GM12878 (cell line): ENCODE measurements at regions not wholly inside any gene's neighbourhood (a gene's known extent, or its start where the extent isn't known, plus 50 kb on each side); places are given as distances from the start of the nearest gene placed in this dataset.

Experiments
- EP300 ChIP-seq, 2 experiments: fragments of 150-350 bp in 1 of 2; IDR thresholded peaks; 2 replicates each; pipeline ENCODE4 v1.6.1; 2011 to 2012; ENCODE audit warnings: low read depth in 2 of 2, low read length in 2 of 2, borderline replicate concordance in 1 of 2, improper control_type of control experiment in 1 of 2, inconsistent platforms in 1 of 2; ENCODE audit not compliant: control insufficient read depth in 1 of 2
- EZH2 ChIP-seq: IDR thresholded peaks from 2 replicates; pipeline ENCODE4 v1.6.1; 2012; ENCODE audit warnings: low read depth, mild to moderate bottlenecking, control low read depth, inconsistent platforms, low read length, borderline replicate concordance; ENCODE audit not compliant: control insufficient read depth
- HDAC6 ChIP-seq: fragments of 200-600 bp; sonication (generic); IDR thresholded peaks from one replicate; pipeline ENCODE4 v1.8.0; 2017; ENCODE audit warnings: antibody characterized with exemption; ENCODE audit not compliant: unreplicated experiment
- NBN ChIP-seq: fragments of 450-650 bp; IDR thresholded peaks from 2 replicates; pipeline ENCODE4 v1.6.1; 2016
- YBX1 ChIP-seq: fragments of 450-650 bp; IDR thresholded peaks from 2 replicates; pipeline ENCODE4 v1.6.1; 2016; ENCODE audit warnings: antibody characterized with exemption
- ZBED1 ChIP-seq: IDR thresholded peaks from 2 replicates; pipeline ENCODE4 v1.6.1; 2016; ENCODE audit warnings: borderline replicate concordance
- ZNF274 ChIP-seq: IDR thresholded peaks from one replicate; pipeline ENCODE4 v1.8.0; 2011; ENCODE audit not compliant: insufficient read length, insufficient read depth
- TF ChIP-seq, protein P1 (sequence below), 3 experiments: IDR thresholded peaks in 2 of 3; conservative IDR thresholded peaks in 1 of 3; 2 replicates each; pipeline ENCODE4 v1.5.1; 2011; ENCODE audit warnings: low read depth in 3 of 3, low read length in 3 of 3, mild to moderate bottlenecking in 3 of 3, control low read depth in 2 of 3, moderate library complexity in 2 of 3, inconsistent platforms in 1 of 3, mixed read lengths in 1 of 3; ENCODE audit not compliant: control insufficient read depth in 2 of 3, insufficient read depth in 1 of 3; ENCODE audit errors: extremely low read depth in 1 of 3
- TF ChIP-seq, protein P2 (sequence below): fragments of 450-650 bp; IDR thresholded peaks from 2 replicates; pipeline ENCODE4 v1.6.1; 2016; ENCODE audit warnings: mild to moderate bottlenecking

DNA sequence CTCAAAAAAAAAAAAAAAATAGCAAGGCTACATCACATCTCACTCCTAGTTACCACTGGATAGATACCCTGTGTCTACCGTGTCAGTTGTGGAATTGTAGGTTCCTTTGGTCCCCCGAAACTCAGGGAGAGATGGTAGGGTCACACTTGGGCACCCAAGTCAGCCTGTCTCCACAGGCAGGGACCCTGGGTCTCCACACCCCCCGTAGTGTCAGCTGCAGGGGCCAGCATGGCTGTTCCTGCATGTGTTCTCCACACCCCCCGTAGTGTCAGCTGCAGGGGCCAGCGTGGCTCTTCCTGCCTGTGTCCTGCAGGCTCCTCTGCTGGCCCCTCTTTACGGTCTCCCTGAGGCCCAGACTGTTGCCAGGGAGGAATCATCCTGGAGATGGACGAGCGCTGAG, 282.1 kb downstream of the BRD1 start:
- TF ChIP-seq EP300 (IDR thresholded peaks at IDR 0.05; ENCODE audit: borderline replicate concordance in 1 of 2, control insufficient read depth in 1 of 2, low read depth in 2 of 2, low read length in 2 of 2) (no peak), YBX1 (no peak), ZNF274 (no peak), HDAC6 (no peak), EZH2 (no peak), ZBED1 (no peak), NBN (no peak)
- TF ChIP-seq, protein P1, sequence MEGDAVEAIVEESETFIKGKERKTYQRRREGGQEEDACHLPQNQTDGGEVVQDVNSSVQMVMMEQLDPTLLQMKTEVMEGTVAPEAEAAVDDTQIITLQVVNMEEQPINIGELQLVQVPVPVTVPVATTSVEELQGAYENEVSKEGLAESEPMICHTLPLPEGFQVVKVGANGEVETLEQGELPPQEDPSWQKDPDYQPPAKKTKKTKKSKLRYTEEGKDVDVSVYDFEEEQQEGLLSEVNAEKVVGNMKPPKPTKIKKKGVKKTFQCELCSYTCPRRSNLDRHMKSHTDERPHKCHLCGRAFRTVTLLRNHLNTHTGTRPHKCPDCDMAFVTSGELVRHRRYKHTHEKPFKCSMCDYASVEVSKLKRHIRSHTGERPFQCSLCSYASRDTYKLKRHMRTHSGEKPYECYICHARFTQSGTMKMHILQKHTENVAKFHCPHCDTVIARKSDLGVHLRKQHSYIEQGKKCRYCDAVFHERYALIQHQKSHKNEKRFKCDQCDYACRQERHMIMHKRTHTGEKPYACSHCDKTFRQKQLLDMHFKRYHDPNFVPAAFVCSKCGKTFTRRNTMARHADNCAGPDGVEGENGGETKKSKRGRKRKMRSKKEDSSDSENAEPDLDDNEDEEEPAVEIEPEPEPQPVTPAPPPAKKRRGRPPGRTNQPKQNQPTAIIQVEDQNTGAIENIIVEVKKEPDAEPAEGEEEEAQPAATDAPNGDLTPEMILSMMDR (IDR thresholded peaks at IDR 0.05 in 2 of 3, conservative IDR thresholded peaks at IDR 0.05 in 1 of 3; ENCODE audit: control insufficient read depth in 2 of 3, extremely low read depth in 1 of 3, insufficient read depth in 1 of 3, low read depth in 3 of 3, low read length in 3 of 3), result no peak
- TF ChIP-seq, protein P2, sequence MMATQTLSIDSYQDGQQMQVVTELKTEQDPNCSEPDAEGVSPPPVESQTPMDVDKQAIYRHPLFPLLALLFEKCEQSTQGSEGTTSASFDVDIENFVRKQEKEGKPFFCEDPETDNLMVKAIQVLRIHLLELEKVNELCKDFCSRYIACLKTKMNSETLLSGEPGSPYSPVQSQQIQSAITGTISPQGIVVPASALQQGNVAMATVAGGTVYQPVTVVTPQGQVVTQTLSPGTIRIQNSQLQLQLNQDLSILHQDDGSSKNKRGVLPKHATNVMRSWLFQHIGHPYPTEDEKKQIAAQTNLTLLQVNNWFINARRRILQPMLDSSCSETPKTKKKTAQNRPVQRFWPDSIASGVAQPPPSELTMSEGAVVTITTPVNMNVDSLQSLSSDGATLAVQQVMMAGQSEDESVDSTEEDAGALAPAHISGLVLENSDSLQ, result no peak
